Osteocyte (in vitro differentiated cells): ENCODE measurements at regions not wholly inside any gene's neighbourhood (a gene's known extent, or its start where the extent isn't known, plus 50 kb on each side); places are given as distances from the start of the nearest gene placed in this dataset.

Experiments used
- DNase-seq: peaks from one replicate; pipeline ENCODE4 v3.0.0; 2021; ENCODE audit warnings: mixed read lengths; ENCODE audit not compliant: unreplicated experiment; ENCODE audit errors: extremely low spot score
- H3K27ac Mint-ChIP-seq: one replicate; pipeline ENCODE4 v1.8.0; 2021; ENCODE audit warnings: mild to moderate bottlenecking, mixed read lengths; ENCODE audit not compliant: unreplicated experiment
- H3K27me3 Mint-ChIP-seq: one replicate; pipeline ENCODE4 v1.8.0; 2021; ENCODE audit warnings: mixed read lengths; ENCODE audit not compliant: unreplicated experiment
- H3K36me3 Mint-ChIP-seq: one replicate; pipeline ENCODE4 v1.8.0; 2021; ENCODE audit warnings: mixed read lengths; ENCODE audit not compliant: unreplicated experiment
- H3K4me1 Mint-ChIP-seq: one replicate; pipeline ENCODE4 v1.8.0; 2021; ENCODE audit warnings: mixed read lengths; ENCODE audit not compliant: unreplicated experiment
- H3K4me3 Mint-ChIP-seq: one replicate; pipeline ENCODE4 v1.8.0; 2021; ENCODE audit warnings: mild to moderate bottlenecking, moderate library complexity, mixed read lengths; ENCODE audit not compliant: unreplicated experiment
- H3K9me3 Mint-ChIP-seq: one replicate; pipeline ENCODE4 v1.8.0; 2021; ENCODE audit warnings: mixed read lengths; ENCODE audit not compliant: unreplicated experiment
- TF ChIP-seq, protein P1 (sequence below): fragments of 200-600 bp; sonication (generic); IDR thresholded peaks from 2 replicates; pipeline ENCODE4 v1.5.0; 2021; ENCODE audit warnings: antibody characterized with exemption, mild to moderate bottlenecking, moderate library complexity

DNA sequence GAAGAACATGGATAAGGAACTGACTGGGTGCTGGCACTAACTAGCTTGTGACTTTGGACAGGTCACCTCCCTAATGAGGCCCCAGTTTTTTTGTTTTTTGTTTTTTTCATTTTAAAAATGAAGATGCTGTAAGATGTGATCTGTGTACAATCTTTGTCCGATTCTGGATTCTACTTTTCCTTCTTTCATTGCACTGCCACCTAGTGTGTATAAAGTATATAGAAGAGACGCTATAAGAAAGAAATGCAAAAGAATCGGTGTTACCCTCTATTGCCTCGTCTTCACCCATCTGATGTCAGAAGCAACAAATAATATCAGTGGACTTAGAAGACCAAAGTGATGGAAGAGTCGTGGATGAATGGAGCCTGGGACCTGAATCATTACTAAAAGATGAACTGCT lies 58.6 kb upstream of the P2RY10 start:
- Mint-ChIP-seq H3K4me3 (no peak overlapping the region), H3K27me3 (no peaks in the 10 kb centered on the region), H3K27ac (no peak overlapping the region), H3K9me3 (peaks cover 7% of the 10 kb centered on the region), H3K4me1 (no peaks in the 10 kb centered on the region), H3K36me3 (no peaks in the 10 kb centered on the region)
- TF ChIP-seq, protein P1, sequence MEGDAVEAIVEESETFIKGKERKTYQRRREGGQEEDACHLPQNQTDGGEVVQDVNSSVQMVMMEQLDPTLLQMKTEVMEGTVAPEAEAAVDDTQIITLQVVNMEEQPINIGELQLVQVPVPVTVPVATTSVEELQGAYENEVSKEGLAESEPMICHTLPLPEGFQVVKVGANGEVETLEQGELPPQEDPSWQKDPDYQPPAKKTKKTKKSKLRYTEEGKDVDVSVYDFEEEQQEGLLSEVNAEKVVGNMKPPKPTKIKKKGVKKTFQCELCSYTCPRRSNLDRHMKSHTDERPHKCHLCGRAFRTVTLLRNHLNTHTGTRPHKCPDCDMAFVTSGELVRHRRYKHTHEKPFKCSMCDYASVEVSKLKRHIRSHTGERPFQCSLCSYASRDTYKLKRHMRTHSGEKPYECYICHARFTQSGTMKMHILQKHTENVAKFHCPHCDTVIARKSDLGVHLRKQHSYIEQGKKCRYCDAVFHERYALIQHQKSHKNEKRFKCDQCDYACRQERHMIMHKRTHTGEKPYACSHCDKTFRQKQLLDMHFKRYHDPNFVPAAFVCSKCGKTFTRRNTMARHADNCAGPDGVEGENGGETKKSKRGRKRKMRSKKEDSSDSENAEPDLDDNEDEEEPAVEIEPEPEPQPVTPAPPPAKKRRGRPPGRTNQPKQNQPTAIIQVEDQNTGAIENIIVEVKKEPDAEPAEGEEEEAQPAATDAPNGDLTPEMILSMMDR: peak; percentile 59
- DNase-seq: no peak
